ENCODE measurements at regions not wholly inside any gene's neighbourhood (a gene's known extent, or its start where the extent isn't known, plus 50 kb on each side); places are given as distances from the start of the nearest gene placed in this dataset.

DNA sequence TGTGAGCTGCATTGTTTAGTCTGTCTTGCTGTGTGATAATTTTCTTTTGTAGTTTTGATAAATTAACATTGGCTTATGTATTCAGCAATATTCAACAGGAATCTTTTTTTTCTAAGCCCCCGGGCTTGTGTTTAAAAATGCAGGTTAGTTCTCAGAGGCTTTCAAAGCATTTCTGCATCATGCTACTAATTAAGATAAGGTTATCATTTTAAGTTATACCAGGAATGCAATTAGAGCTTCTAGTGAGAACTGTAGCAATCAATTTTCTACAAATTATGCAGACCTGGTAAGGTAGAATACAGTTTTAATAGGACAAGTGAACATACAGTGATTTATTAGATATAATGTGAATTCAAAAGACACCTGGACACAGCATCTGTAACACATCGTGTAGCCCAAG is 179.2 kb downstream of the PRL start:
- Mint-ChIP-seq H3K9me3 (ENCODE audit: low read depth) (no peaks in the 10 kb centered on the region), H3K27me3 (no peaks in the 10 kb centered on the region), H3K36me3 (ENCODE audit: insufficient read depth) (peaks cover 13% of the 10 kb centered on the region), H3K27ac (peak overlapping the region; percentile 35), H3K4me1 (ENCODE audit: low read depth) (peaks cover 25% of the 10 kb centered on the region), H3K4me3 (ENCODE audit: low read depth) (no peak overlapping the region)
- no peak for DNase-seq (ENCODE audit: low spot score, unreplicated experiment)
- TF ChIP-seq CTCF (IDR thresholded peaks at IDR 0.05; ENCODE audit: unreplicated experiment) = no peak

DNA sequence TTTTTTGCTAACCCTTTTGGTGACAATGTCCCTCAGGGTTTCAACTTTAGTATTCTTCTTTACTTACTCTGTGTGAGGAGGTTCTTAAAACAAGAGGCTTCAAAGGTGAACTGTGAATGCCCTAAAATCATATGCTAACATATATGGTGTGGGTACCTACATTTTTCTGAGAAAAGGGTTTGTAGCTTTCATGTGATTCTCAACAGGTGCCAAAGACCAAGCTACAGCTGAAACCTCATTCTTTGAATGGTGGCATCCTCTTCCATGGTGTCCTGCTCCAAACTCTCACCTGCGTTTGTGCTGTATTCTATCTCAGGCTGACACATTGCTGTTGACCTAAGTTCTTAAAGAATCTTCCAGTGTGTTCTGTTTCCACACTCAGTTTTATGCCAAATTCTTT is 177.3 kb downstream of the PRL start:
- Mint-ChIP-seq H3K27me3 (no peaks in the 10 kb centered on the region), H3K4me1 (ENCODE audit: low read depth) (peaks cover 25% of the 10 kb centered on the region), H3K9me3 (ENCODE audit: low read depth) (no peaks in the 10 kb centered on the region), H3K36me3 (ENCODE audit: insufficient read depth) (peaks cover 10% of the 10 kb centered on the region), H3K4me3 (ENCODE audit: low read depth) (no peak overlapping the region), H3K27ac (no peak overlapping the region)
- DNase-seq (ENCODE audit: low spot score, unreplicated experiment) = no peak
- TF ChIP-seq CTCF (IDR thresholded peaks at IDR 0.05; ENCODE audit: unreplicated experiment) = no peak

DNA sequence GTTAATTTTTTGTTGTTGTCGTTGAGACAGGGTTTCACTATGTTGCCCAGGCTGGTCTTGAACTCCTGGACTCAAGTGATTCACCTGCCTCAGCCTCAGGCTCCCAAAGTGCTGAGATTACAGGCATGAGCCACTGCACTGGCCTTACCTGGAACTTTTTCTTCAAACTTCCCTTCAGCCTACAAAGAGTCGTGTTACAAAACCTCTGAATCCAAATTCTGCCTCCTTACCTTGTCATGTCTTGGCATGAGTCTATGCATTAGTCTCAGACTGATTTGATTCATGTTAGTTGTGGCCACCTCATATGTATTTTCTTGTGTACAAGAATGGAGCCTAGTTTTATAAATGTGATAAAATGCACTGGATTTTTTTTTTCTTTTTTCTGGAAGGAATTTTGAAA is 172.1 kb downstream of the PRL start:
- Mint-ChIP-seq H3K27ac (no peak overlapping the region), H3K9me3 (ENCODE audit: low read depth) (peaks cover 23% of the 10 kb centered on the region), H3K4me3 (ENCODE audit: low read depth) (no peak overlapping the region), H3K27me3 (no peaks in the 10 kb centered on the region), H3K4me1 (ENCODE audit: low read depth) (peaks cover 3% of the 10 kb centered on the region), H3K36me3 (ENCODE audit: insufficient read depth) (peaks cover 47% of the 10 kb centered on the region)
- no peak for DNase-seq (ENCODE audit: low spot score, unreplicated experiment)
- TF ChIP-seq CTCF (IDR thresholded peaks at IDR 0.05; ENCODE audit: unreplicated experiment) = no peak

- H3K9me3 Mint-ChIP-seq (ENCODE audit: low read depth) = peaks cover 24% of the 10 kb centered on the region
- no peak overlapping the region for H3K27ac Mint-ChIP-seq
- peaks cover 3% of the 10 kb centered on the region for H3K4me1 Mint-ChIP-seq (ENCODE audit: low read depth)
- TF ChIP-seq CTCF (IDR thresholded peaks at IDR 0.05; ENCODE audit: unreplicated experiment) = no peak
- H3K4me3 Mint-ChIP-seq (ENCODE audit: low read depth) = no peak overlapping the region
- no peak for DNase-seq (ENCODE audit: low spot score, unreplicated experiment)
- peaks cover 54% of the 10 kb centered on the region for H3K36me3 Mint-ChIP-seq (ENCODE audit: insufficient read depth)
- no peaks in the 10 kb centered on the region for H3K27me3 Mint-ChIP-seq
These were observed 169.9 kb downstream of the PRL start for GRCh38 chr6:22126910-22127309.

DNA sequence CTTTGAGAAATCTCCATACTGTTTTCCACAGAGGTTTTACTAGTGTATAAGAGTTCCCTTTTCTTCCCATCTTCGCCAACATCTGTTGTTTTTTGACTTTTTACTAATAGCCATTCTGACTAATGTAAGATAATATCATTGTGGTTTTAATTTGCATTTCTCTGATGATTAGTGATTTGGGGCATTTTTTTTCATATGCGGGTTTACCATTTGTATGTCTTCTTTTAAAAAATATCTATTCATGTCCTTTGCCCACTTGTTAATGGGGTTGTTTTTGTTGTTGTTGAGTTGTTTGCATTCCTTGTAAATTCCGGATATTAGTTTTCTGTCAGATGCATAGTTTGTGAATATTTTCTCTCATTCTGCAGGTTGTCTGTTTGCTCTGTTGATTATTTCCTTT is 167.1 kb downstream of the PRL start:
- H3K27ac Mint-ChIP-seq = no peak overlapping the region

More for the DNA sequence above, 167.1 kb downstream of the PRL start:
- no peak for TF ChIP-seq CTCF (IDR thresholded peaks at IDR 0.05; ENCODE audit: unreplicated experiment)
- Mint-ChIP-seq H3K36me3 (ENCODE audit: insufficient read depth) (peaks cover 52% of the 10 kb centered on the region), H3K9me3 (ENCODE audit: low read depth) (peaks cover 24% of the 10 kb centered on the region), H3K27me3 (no peaks in the 10 kb centered on the region), H3K4me3 (ENCODE audit: low read depth) (no peak overlapping the region), H3K4me1 (ENCODE audit: low read depth) (no peaks in the 10 kb centered on the region)
- DNase-seq (ENCODE audit: low spot score, unreplicated experiment) = no peak
